H1 (cell line): ENCODE measurements at regions not wholly inside any gene's neighbourhood (a gene's known extent, or its start where the extent isn't known, plus 50 kb on each side); places are given as distances from the start of the nearest gene placed in this dataset.
"Not testable (repeated sequence)": the region's sequence is repeated elsewhere in the genome, so short reads cannot be mapped to it uniquely, and the experiment has no call there.

ENCODE experiments used
- CTCF ChIA-PET: fragments of 300-600 bp; sonication (Branson Sonifier 250); formaldehyde crosslinking; loops from one replicate; lab custom pipeline; 2021; ENCODE audit not compliant: partially characterized antibody; lab: Charles Lee
- POLR2A ChIA-PET: fragments of 300-600 bp; sonication (Branson Sonifier 250); formaldehyde crosslinking; loops from one replicate; lab custom pipeline; 2021; ENCODE audit warnings: inconsistent platforms; ENCODE audit not compliant: partially characterized antibody; lab: Charles Lee
- DNase-seq, 2 experiments: peaks; one replicate each; pipeline versions ENCODE4 v3.0.0 to v3.0.0-alpha.2; 2010 to 2022; ENCODE audit warnings: low spot score in 2 of 2, low read depth in 1 of 2, mixed read lengths in 1 of 2
- FAIRE-seq: peaks from 2 replicates; lab custom pipeline; 2011; peaks lifted over from hg19 to GRCh38; lab: Jason Lieb, UNC
- H2AFZ ChIP-seq: 2 replicates; pipeline ENCODE4 v1.8.1; 2012; ENCODE audit warnings: low read length, inconsistent platforms
- H2AK5ac ChIP-seq: 2 replicates; pipeline ENCODE4 v1.6.1; 2013; ENCODE audit warnings: low read depth, low read length
- H2BK120ac ChIP-seq: replicated peaks from 2 replicates; pipeline ENCODE3; 2013; ENCODE audit warnings: low read depth, low read length, inconsistent platforms
- H2BK12ac ChIP-seq: 2 replicates; pipeline ENCODE4 v1.6.1; 2013; ENCODE audit warnings: low read depth, low read length
- H2BK15ac ChIP-seq: 2 replicates; pipeline ENCODE4 v1.6.1; 2013; ENCODE audit warnings: low read length
- H2BK20ac ChIP-seq: 2 replicates; pipeline ENCODE4 v1.6.1; 2013; ENCODE audit warnings: low read length
- H2BK5ac ChIP-seq: 2 replicates; pipeline ENCODE4 v1.6.1; 2013; ENCODE audit warnings: low read depth, low read length
- H3K14ac ChIP-seq: 2 replicates; pipeline ENCODE4 v1.6.1; 2013; ENCODE audit warnings: inconsistent platforms; ENCODE audit not compliant: insufficient read length
- H3K18ac ChIP-seq: 2 replicates; pipeline ENCODE4 v1.6.1; 2013; ENCODE audit warnings: low read length; ENCODE audit errors: extremely low read depth
- H3K23ac ChIP-seq: 2 replicates; pipeline ENCODE4 v1.6.1; 2013; ENCODE audit warnings: inconsistent platforms; ENCODE audit not compliant: insufficient read length
- H3K23me2 ChIP-seq: 2 replicates; pipeline ENCODE4 v1.6.1; 2013; ENCODE audit warnings: low read depth, low read length
- H3K27ac ChIP-seq: 2 replicates; pipeline ENCODE4 v1.6.1; 2011; ENCODE audit warnings: low read depth, low read length, inconsistent platforms
- H3K27me3 ChIP-seq, 4 experiments: replicated peaks in 1 of 4; 1 replicate in 1 of 4; 2 replicates in 3 of 4; pipeline versions ENCODE4 v1.6.1 to v1.8.1; 2011 to 2013; ENCODE audit warnings: low read length in 3 of 4, mild to moderate bottlenecking in 3 of 4, inconsistent platforms in 2 of 4, mixed read lengths in 2 of 4, moderate library complexity in 1 of 4; ENCODE audit not compliant: control insufficient read depth in 3 of 4, insufficient read depth in 3 of 4; ENCODE audit errors: extremely low read depth in 1 of 4
- H3K36me3 ChIP-seq, 4 experiments: 2 replicates each; pipeline versions ENCODE4 v1.6.1 to v1.8.1; 2011 to 2013; ENCODE audit warnings: mild to moderate bottlenecking in 4 of 4, low read length in 3 of 4, moderate library complexity in 2 of 4, control low read depth in 1 of 4, inconsistent platforms in 1 of 4; ENCODE audit not compliant: insufficient read depth in 4 of 4, control insufficient read depth in 2 of 4
- H3K4ac ChIP-seq: replicated peaks from 2 replicates; pipeline ENCODE3; 2013; ENCODE audit warnings: low read length, low read depth, mixed read lengths, inconsistent platforms; ENCODE audit not compliant: insufficient read length
- H3K4me1 ChIP-seq, 4 experiments: replicated peaks in 1 of 4; 1 replicate in 1 of 4; 2 replicates in 3 of 4; pipeline versions ENCODE4 v1.6.1 to v1.8.1; 2011 to 2013; ENCODE audit warnings: low read length in 3 of 4, inconsistent platforms in 2 of 4, mixed read lengths in 1 of 4; ENCODE audit not compliant: insufficient read depth in 4 of 4, control insufficient read depth in 3 of 4
- H3K4me2 ChIP-seq, 2 experiments: 2 replicates each; pipeline versions ENCODE4 v1.6.1 to v1.8.1; 2011 to 2013; ENCODE audit warnings: low read depth in 2 of 2, low read length in 2 of 2, control low read depth in 1 of 2, inconsistent platforms in 1 of 2, mild to moderate bottlenecking in 1 of 2; ENCODE audit not compliant: insufficient read depth in 1 of 2
- H3K4me3 ChIP-seq, 4 experiments: fragments of 200-600, 300-600 bp in 1 of 4; sonication (generic), shearing (Covaris generic), sonication (Bioruptor Twin) in 1 of 4; 2 replicates each; pipeline versions ENCODE4 v1.5.1 to v1.8.1; 2011 to 2016; ENCODE audit warnings: low read length in 4 of 4, low read depth in 3 of 4, control low read depth in 2 of 4, inconsistent platforms in 2 of 4, mild to moderate bottlenecking in 2 of 4, mixed read lengths in 1 of 4, moderate library complexity in 1 of 4; ENCODE audit not compliant: insufficient read depth in 2 of 4; ENCODE audit errors: extremely low read depth in 1 of 4
- H3K56ac ChIP-seq: replicated peaks from 2 replicates; pipeline ENCODE3; 2013; ENCODE audit warnings: low read depth, mild to moderate bottlenecking, mixed read lengths, low read length, inconsistent platforms; ENCODE audit not compliant: insufficient read length
- H3K79me1 ChIP-seq: 2 replicates; pipeline ENCODE4 v1.6.1; 2013; ENCODE audit warnings: low read depth, low read length, control low read depth
- H3K79me2 ChIP-seq, 2 experiments: 2 replicates each; pipeline versions ENCODE4 v1.6.1 to v1.8.1; 2012 to 2013; ENCODE audit warnings: low read length in 2 of 2, mild to moderate bottlenecking in 2 of 2, inconsistent platforms in 1 of 2; ENCODE audit not compliant: insufficient read depth in 2 of 2, control insufficient read depth in 1 of 2
- H3K9ac ChIP-seq, 4 experiments: replicated peaks in 1 of 4; 1 replicate in 1 of 4; 2 replicates in 3 of 4; pipeline versions ENCODE4 v1.6.1 to v1.8.1; 2011 to 2013; ENCODE audit warnings: low read depth in 3 of 4, low read length in 3 of 4, control low read depth in 2 of 4, mild to moderate bottlenecking in 2 of 4, moderate library complexity in 2 of 4, inconsistent platforms in 1 of 4; ENCODE audit errors: extremely low read depth in 1 of 4
- H3K9me3 ChIP-seq, 2 experiments: 2 replicates each; pipeline versions ENCODE4 v1.6.1 to v1.8.1; 2012 to 2013; ENCODE audit warnings: mild to moderate bottlenecking in 2 of 2, moderate library complexity in 2 of 2, control low read depth in 1 of 2, inconsistent platforms in 1 of 2, low read depth in 1 of 2, low read length in 1 of 2, mixed read lengths in 1 of 2; ENCODE audit not compliant: insufficient read depth in 2 of 2
- H4K20me1 ChIP-seq, 2 experiments: replicated peaks in 1 of 2; 2 replicates each; pipeline versions ENCODE3 to v1.8.1; 2011 to 2013; ENCODE audit warnings: inconsistent platforms in 2 of 2, low read length in 2 of 2, mild to moderate bottlenecking in 1 of 2; ENCODE audit not compliant: insufficient read depth in 2 of 2, control insufficient read depth in 1 of 2
- H4K5ac ChIP-seq: 2 replicates; pipeline ENCODE4 v1.6.1; 2013; ENCODE audit warnings: low read length, low read depth, mixed read lengths, inconsistent platforms; ENCODE audit not compliant: insufficient read length
- H4K8ac ChIP-seq: 2 replicates; pipeline ENCODE4 v1.8.0; 2013; ENCODE audit warnings: mild to moderate bottlenecking, moderate library complexity, low read length, inconsistent platforms; ENCODE audit not compliant: insufficient read depth; ENCODE audit errors: extremely low read depth
- H4K91ac ChIP-seq: replicated peaks from 2 replicates; pipeline ENCODE3; 2013; ENCODE audit warnings: low read length, mixed read lengths, inconsistent platforms; ENCODE audit not compliant: insufficient read length
- WGBS, 2 experiments: shearing (Covaris generic) in 1 of 2; methylation state at CpG; one replicate each; pipeline versions ENCODE4 v1.1.6 to v1.1.7; 2013 to 2015; ENCODE audit warnings: low lambda C conversion rate in 2 of 2, mixed read lengths in 2 of 2, inconsistent platforms in 1 of 2, low coverage in 1 of 2, missing lambda C conversion rate in 1 of 2; ENCODE audit not compliant: insufficient replicate concordance in 2 of 2, insufficient coverage in 1 of 2, insufficient read length in 1 of 2; ENCODE audit errors: extremely low coverage in 1 of 2, missing lambda C conversion rate in 1 of 2; 5-methylcytosine and 5-hydroxymethylcytosine counted together

GRCh38 chr1:121447280-121447923 is 262.6 kb downstream of the SRGAP2C start:
- FAIRE-seq, POLR2A ChIA-PET, H3K23me2 ChIP-seq: not testable (repeated sequence)

GRCh38 chr1:121448064-121448463 is 263.3 kb downstream of the SRGAP2C start:
- H3K79me2 ChIP-seq, H3K23ac ChIP-seq, CTCF ChIA-PET, H3K4ac ChIP-seq, H3K27ac ChIP-seq, H2BK120ac ChIP-seq, H2BK15ac ChIP-seq, POLR2A ChIA-PET, H2BK5ac ChIP-seq, H3K14ac ChIP-seq, H2BK20ac ChIP-seq, H3K36me3 ChIP-seq, H3K23me2 ChIP-seq, H4K5ac ChIP-seq, H4K20me1 ChIP-seq, H3K4me2 ChIP-seq, H3K4me3 ChIP-seq, H2BK12ac ChIP-seq, H3K27me3 ChIP-seq, H3K9me3 ChIP-seq, H3K79me1 ChIP-seq, H4K8ac ChIP-seq, H3K9ac ChIP-seq, H2AK5ac ChIP-seq, H3K18ac ChIP-seq, H3K56ac ChIP-seq, H4K91ac ChIP-seq, DNase-seq, H2AFZ ChIP-seq, H3K4me1 ChIP-seq: not testable (repeated sequence)
- WGBS, 2 experiments, result 84% methylated on average over 3 of the region's 3 CpGs; no CpG with 5 or more reads in 1 of the 2 experiments
- peak; percentile 77 for FAIRE-seq

More at GRCh38 chr1:121447280-121447923, 262.6 kb downstream of the SRGAP2C start:
- H4K5ac ChIP-seq, H2BK15ac ChIP-seq, H3K4me1 ChIP-seq, H3K36me3 ChIP-seq, H2BK120ac ChIP-seq, H2BK12ac ChIP-seq, H3K18ac ChIP-seq, H3K9ac ChIP-seq, H3K23ac ChIP-seq, H3K27ac ChIP-seq, H3K4me3 ChIP-seq, H2BK5ac ChIP-seq, H4K91ac ChIP-seq, H3K56ac ChIP-seq, H3K79me2 ChIP-seq, H2AK5ac ChIP-seq, H3K79me1 ChIP-seq, DNase-seq, H3K14ac ChIP-seq, H4K20me1 ChIP-seq, H2BK20ac ChIP-seq, H3K9me3 ChIP-seq, H4K8ac ChIP-seq, H3K4ac ChIP-seq, H3K4me2 ChIP-seq, H3K27me3 ChIP-seq, H2AFZ ChIP-seq: not testable (repeated sequence)
- CTCF ChIA-PET, result interaction anchor here (1.3 to 1.5 kb wide), 4 partner anchors 10 to 66 kb away, joined by 3 to 7 read pairs (median 4); no protein-coding TSS in a partner anchor
- 40% methylated on average over 1 of the region's 1 CpG; no CpG with 5 or more reads in 1 of the 2 experiments for WGBS, 2 experiments
